ENCODE measurements at regions not wholly inside any gene's neighbourhood (a gene's known extent, or its start where the extent isn't known, plus 50 kb on each side); places are given as distances from the start of the nearest gene placed in this dataset.

DNA sequence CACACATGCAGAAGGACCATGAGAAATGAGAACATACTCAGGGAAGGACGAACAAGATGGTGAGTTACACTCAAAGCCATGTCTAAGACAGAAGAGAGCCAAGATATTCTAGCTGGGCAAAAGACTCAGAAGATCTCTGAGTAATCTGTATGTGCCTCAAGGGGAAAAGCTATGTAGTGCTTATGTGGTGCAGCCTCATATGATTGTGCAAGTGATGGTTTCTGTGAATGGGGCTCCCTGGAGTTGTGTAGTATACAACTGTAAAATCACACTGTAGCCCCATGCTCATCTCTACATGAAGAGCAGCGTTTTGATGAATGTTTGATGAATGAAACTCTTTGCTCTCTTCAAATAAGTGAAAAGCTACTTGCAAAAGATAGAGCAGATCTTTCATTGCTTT is 57.5 kb downstream of the OSR1 start:
- TF ChIP-seq, protein P1, sequence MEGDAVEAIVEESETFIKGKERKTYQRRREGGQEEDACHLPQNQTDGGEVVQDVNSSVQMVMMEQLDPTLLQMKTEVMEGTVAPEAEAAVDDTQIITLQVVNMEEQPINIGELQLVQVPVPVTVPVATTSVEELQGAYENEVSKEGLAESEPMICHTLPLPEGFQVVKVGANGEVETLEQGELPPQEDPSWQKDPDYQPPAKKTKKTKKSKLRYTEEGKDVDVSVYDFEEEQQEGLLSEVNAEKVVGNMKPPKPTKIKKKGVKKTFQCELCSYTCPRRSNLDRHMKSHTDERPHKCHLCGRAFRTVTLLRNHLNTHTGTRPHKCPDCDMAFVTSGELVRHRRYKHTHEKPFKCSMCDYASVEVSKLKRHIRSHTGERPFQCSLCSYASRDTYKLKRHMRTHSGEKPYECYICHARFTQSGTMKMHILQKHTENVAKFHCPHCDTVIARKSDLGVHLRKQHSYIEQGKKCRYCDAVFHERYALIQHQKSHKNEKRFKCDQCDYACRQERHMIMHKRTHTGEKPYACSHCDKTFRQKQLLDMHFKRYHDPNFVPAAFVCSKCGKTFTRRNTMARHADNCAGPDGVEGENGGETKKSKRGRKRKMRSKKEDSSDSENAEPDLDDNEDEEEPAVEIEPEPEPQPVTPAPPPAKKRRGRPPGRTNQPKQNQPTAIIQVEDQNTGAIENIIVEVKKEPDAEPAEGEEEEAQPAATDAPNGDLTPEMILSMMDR (conservative IDR thresholded peaks at IDR 0.05), result no peak
- no peak for TF ChIP-seq ZFX (IDR thresholded peaks at IDR 0.05)
- no peak overlapping the region for H3K27ac ChIP-seq

DNA sequence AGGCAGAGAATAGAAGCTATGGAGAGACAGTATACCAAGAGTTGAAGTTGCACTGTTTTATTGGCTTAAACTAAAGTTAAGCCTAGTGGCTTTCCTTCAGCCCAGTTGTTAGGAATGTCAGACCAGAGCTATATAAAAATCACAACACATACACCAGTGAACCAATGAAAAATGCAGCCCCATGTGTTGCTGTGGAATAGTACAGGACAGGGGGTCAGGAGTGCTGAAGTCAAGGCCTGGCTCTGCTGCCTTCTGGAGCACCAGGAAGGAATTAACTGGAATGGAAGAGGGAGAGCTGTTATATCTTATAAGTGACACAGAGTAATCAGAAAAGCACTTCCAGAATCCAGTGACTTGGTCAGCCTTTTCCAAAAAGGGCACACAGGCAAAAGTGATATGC is 58.9 kb downstream of the OSR1 start:
- TF ChIP-seq ZFX (IDR thresholded peaks at IDR 0.05), result no peak
- TF ChIP-seq, protein P1 (conservative IDR thresholded peaks at IDR 0.05), result no peak
- no peak overlapping the region for H3K27ac ChIP-seq

DNA sequence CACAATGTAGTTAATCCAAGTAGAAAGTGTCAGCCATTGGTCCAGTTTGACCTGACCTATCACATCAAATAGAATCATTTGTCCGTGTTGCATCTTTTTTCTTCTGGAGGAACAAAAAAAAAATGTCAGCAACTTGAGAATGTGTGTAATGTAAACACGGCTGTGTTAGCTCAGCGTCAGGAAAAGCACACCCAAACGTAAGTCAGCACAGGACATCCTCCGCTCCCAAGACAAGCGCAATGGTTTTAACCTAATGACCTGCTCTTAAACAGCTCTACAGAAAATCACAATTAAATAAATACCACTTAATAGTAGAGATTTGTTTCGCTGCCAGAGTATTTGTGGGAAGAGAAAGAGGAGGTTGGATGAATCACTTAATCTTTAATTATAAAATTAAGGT is 59.4 kb downstream of the OSR1 start:
- no peak for TF ChIP-seq ZFX (IDR thresholded peaks at IDR 0.05)
- TF ChIP-seq, protein P1 (conservative IDR thresholded peaks at IDR 0.05), result no peak

DNA sequence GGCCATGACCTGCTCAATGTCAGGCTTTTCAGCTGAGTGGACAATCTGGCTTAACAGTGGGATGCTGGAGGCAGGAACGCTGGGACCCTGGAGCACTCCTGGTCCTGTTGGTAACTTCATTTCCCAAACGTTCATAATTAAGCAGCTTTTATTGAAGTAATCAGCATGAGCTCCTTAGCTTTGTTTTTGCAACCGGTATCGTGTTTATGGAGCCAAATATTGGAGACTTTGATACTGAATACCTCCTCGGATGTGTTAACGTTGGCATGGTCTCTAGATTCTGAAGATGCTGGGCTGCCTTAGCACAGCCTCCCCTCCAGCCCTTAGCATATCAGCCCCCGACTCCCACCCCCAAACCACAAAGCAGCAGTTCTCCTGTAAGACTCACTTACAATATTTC is 60.7 kb downstream of the OSR1 start:
- TF ChIP-seq, protein P1 (conservative IDR thresholded peaks at IDR 0.05), result no peak
- no peak for TF ChIP-seq ZFX (IDR thresholded peaks at IDR 0.05)
- H3K27ac ChIP-seq, result no peak overlapping the region

More for the DNA sequence above, 59.4 kb downstream of the OSR1 start:
- no peak overlapping the region for H3K27ac ChIP-seq

DNA sequence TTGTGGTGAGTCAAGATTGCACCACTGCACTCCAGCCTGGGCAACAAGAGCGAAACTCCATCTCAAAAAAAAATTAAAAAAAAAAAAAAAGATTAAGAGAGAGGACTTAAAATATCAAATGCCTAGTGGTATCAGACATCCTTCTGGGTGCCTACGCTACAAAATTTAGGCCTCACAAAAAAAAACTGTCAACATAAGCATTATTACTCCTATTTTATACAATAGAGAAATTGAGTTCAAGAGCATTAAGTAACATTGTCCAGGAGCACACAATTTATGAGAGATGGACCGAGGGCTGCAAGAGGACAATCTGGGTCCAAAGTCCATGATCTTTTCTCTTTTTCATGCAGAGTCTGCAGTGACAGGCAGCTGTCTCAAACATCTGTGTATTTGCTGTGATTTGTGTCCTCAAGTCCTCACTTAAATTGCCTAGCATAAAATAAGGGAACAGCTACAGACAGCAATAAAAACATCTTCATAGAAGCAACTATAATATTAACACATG is 62.4 kb downstream of the OSR1 start:
- no peak overlapping the region for H3K27ac ChIP-seq
- TF ChIP-seq, protein P1 (conservative IDR thresholded peaks at IDR 0.05), result no peak
- no peak for TF ChIP-seq ZFX (IDR thresholded peaks at IDR 0.05)

DNA sequence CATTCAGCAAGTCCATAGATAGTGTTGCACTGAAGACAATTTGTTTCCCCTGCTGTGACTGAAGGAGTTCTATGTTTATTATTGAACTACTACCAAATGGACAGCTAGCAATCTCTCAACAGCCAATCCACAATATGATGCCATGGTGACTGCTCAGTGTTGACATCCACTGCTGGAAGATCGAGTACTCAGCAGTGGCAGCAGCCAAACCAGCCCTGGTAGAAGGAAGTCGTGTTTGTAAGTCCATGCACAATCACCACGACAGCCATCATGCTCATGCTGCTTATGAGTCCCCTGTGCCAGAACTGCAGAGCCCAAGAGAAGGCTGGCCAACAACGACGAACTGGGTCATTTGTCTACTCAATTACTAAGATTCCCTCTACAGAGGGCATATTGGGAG is 66.4 kb downstream of the OSR1 start:
- TF ChIP-seq ZFX (IDR thresholded peaks at IDR 0.05), result no peak
- TF ChIP-seq, protein P1 (conservative IDR thresholded peaks at IDR 0.05), result no peak
- H3K27ac ChIP-seq, result no peak overlapping the region

DNA sequence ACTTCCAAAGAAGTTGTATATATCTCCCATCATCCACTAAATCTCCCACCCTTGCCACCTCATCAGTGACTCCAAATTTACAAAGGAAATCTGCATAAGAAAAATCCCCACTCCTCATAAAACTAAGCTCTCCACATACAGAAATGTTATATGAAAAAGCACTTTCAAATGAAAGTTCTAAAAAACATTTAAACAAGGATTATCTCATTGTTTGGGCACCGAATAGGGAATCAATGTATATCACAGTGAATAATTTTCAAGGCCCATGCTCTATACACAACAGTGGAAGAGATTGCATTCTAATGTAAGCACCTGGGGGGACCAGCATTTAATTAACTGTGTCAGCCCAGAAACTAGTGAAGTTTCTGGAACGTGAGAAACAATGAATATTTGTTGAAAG is 70.1 kb downstream of the OSR1 start:
- H3K27ac ChIP-seq, result no peak overlapping the region
- TF ChIP-seq, protein P1 (conservative IDR thresholded peaks at IDR 0.05), result no peak
- TF ChIP-seq ZFX (IDR thresholded peaks at IDR 0.05), result no peak
